ENCODE measurements at regions not wholly inside any gene's neighbourhood (a gene's known extent, or its start where the extent isn't known, plus 50 kb on each side); places are given as distances from the start of the nearest gene placed in this dataset.
"Not testable (repeated sequence)": the region's sequence is repeated elsewhere in the genome, so short reads cannot be mapped to it uniquely, and the experiment has no call there.

- DNase-seq, result not testable (repeated sequence)
Measured at GRCh38 chr1:245061808-245062207, 93.0 kb upstream of the KIF26B start.

DNA sequence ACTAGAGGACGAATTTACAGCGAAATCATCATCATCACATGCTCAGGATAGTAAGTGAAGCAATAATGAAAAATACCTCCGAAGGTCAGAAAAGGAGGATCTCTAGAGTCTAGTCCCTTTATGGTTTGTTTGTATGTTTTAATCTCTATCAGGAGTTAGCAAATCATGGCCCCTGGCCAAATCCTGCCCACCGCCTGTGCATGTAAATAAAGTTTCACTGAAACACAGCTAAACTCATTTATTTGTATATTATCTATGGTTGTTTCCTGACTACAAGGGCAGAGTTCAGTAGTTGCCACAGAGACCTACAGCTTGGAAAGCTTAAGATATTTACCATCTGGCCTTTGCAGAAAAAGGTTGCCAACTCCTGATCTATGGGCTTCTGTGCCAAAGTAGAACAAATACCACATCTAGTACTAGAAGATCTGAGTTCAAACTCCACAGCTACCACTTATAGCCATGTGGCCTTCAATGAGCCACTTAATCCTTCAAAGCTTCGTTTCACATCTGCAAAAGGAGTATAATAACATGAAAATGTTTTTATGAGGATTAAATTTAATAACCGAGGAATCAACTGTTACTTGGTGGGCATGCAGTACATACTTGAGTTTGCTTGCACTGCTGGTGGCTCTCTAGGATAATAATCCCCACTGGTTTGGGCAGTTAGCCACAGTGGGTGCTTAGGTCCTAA, 94.0 kb upstream of the KIF26B start:
- no peak for DNase-seq

- no peak for DNase-seq
Measured at GRCh38 chr1:245059806-245060424, 94.9 kb upstream of the KIF26B start.

- no peak for DNase-seq
Measured at GRCh38 chr1:245058882-245059281, 95.9 kb upstream of the KIF26B start.

DNA sequence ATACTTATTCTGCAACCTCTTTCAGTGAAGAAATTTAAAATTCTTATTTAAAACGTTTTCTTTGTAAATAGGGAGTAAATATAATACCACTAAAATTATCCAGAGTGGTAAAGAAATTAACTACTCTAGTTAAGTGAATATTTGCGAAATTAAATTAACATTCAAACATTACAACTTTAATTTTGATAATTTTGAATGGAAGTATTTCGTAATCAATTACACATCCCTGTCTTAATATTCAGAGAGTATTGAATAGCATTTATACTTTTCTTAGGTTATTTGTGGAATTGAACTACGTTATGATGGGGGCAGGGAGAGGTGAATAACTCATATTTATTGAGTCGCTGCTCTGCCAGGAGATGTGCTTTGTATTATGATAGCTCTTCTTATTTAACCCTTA, 96.3 kb upstream of the KIF26B start:
- no peak for DNase-seq

GRCh38 chr1:245056913-245057312, 97.9 kb upstream of the KIF26B start:
- no peak for DNase-seq

DNA sequence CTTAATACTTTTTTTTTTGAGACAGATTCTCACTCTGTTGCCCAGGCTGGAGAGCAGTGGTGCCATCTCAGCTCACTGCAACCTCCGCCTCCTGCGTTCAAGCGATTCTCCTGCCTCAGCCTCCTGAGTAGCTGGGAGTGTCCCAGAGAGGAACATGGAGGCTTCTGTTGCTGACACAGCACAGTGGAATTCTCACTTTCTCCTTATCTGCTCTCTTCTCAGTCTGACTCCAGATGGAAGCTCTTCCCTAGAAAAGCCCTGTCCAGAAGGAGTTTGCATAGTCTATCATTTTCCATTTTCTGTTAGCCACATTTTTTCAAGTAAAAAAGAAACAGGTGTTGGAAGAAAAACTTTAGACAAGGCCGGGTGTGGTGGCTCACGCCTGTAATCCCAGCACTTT, 98.5 kb upstream of the KIF26B start:
- not testable (repeated sequence) for DNase-seq

GRCh38 chr1:245055752-245056151, 99.0 kb upstream of the KIF26B start:
- DNase-seq, result no peak

- no peak for DNase-seq
Measured at GRCh38 chr1:245054507-245055270, 100.1 kb upstream of the KIF26B start.

- no peak for DNase-seq
Measured at GRCh38 chr1:245054105-245054504, 100.7 kb upstream of the KIF26B start.

DNA sequence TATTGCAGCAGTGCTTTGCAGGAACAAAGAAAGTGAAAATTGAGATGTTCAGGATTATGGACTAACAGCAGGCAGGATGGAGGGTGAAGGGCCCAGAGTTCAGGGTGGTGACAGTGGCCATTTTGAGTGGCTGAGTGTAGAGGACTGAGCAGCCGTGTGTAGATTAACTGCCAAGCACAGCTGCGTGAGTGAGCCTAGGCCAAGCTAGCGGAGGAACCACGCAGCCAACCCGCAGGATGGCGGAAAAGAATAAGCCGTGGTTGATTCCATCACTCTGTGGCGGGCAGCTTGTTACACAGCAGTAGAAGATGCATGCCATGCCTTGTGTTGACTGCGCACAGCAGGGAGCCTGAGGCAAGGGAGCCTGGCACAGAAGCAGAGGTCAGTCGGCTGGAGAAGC, 102.5 kb upstream of the KIF26B start:
- DNase-seq, result no peak

DNA sequence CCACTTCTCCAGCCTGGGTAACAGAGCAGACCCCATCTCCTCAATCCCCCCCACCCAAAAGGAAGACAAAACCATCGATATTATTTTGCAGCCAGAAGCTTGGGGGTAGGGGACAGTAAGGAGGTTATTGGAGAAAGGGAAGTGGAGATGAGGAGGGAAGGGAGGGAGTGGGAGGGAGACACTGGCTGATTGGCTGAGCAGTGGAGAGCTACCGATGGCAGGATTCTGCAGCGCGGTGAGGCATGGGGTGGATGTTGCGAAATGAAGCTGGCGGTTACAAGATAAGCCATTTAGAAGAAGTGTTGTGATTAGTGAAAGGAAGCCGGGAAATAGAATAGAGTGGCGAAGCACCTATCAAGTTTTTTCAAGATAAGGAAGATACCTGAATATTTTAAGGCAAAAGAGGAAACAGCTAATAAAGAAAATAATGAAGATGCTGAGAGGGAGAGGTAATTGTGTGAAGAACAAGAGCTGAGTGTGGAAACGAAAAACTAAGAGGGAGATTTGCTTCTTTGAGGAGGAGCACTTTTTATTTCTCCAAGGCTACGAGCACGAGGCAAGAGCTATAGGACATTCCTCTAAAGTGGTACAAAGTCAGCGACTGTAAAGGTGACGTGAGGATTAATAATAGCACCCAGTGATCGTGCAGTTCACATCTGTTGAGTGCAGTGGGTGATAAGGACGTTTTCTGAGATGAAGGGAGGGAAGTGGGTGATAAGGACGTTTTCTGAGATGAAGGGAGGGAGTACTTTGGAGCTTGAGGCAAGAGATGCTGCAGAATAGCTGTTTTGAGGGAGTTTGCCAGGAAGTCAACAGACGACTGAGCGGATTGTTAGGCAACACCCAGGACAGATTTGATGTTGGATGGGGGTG, 103.2 kb upstream of the KIF26B start:
- no peak for DNase-seq

GRCh38 chr1:245046769-245047168, 108.0 kb upstream of the KIF26B start:
- DNase-seq, result no peak

- no peak for DNase-seq
Measured at GRCh38 chr1:245046315-245046714, 108.5 kb upstream of the KIF26B start.

- no peak for DNase-seq
Measured at GRCh38 chr1:245045087-245045881, 109.5 kb upstream of the KIF26B start.

DNA sequence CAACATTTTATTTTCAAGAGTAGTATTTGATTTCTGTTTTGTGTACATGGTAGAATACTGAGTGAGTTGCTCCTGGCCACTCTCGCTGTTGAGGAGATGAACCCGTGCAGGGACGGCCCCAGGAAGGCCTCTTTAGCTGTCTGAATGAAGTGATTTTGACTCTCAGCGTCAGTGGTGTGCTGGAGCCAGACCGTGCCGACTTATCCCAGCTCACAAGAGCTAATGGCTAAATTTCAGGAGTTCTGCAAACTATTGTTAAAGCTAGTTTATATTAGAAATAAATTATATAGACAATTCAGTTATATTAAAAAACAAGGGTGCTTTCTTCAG, 111.2 kb upstream of the KIF26B start:
- DNase-seq, result no peak

DNA sequence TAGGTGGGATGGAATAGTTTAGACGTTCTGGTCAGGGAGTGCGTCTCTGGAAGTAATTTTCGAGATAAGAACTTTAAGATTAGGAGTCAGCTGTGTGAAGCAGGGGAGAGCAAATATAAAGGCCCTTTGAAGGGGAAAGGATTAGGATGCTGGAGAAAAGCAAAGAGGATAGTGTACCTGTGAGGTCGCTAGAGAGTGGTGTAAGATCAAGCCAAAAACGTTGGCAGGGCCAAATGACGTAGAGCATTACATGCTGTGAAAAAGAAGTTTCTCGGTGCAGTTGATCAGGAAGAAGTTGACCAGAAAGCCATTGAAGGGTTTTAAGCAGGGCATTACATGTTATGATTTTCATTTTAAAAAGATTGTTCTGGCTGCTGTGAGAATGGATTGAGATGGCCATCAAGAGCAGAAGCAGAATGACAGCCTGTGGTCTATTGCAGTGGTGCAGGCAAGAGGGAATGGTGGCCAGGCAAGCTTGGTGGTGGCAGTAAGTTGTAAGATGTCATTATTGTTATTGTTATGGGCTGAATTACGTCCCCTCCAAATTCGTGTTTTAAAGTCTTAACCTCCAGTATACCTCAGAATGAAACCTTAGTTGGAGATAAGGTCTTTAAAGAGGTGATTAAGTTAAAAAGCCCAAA, 113.6 kb upstream of the KIF26B start:
- DNase-seq, result no peak

GRCh38 chr1:245039196-245039595, 115.6 kb upstream of the KIF26B start:
- DNase-seq, result no peak

GRCh38 chr1:245036102-245036501, 118.7 kb upstream of the KIF26B start:
- DNase-seq, result no peak

GRCh38 chr1:245031041-245031440, 123.7 kb upstream of the KIF26B start:
- DNase-seq, result no peak

GRCh38 chr1:245026247-245026646, 128.5 kb upstream of the KIF26B start:
- DNase-seq, result no peak

DNA sequence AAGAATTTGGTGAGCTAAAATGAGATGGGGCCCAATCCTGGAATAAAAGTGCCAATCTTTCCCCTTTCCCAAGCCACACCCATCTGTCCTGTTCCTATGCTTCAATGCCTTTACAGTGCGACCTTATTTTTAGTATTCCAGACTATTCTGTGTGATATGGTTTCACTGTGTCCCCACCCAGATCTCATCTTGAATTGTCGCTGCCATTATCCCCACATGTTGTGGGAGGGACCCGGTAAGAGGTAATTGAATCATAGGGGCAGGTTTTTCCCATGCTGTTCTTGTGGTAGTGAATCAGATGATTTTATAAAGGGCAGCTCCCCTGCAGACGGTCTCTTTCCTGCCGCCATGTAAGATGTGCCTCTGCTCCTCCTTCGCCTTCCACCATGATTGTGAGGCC, 129.3 kb upstream of the KIF26B start:
- DNase-seq, result no peak
